ENCODE measurements at regions not wholly inside any gene's neighbourhood (a gene's known extent, or its start where the extent isn't known, plus 50 kb on each side); places are given as distances from the start of the nearest gene placed in this dataset.

GRCh38 chr6:144768551-144769075, 483.5 kb downstream of the UTRN start:
- H3K9me3 ChIP-seq (ENCODE audit: control insufficient read depth, insufficient read depth, low read length): no peaks in the 10 kb centered on the region
- H3K27ac ChIP-seq (ENCODE audit: low read length): no peak overlapping the region
- no peaks in the 10 kb centered on the region for H3K36me3 ChIP-seq (ENCODE audit: control insufficient read depth, insufficient read depth, low read length)
- DNase-seq (ENCODE audit: low read depth, low spot score): no peak
- H3K27me3 ChIP-seq (ENCODE audit: control insufficient read depth, insufficient read depth, low read length): no peaks in the 10 kb centered on the region
- H3K4me1 ChIP-seq (ENCODE audit: control insufficient read depth, insufficient read depth, low read length): peaks cover 2% of the 10 kb centered on the region; the same call in 1 of the 2 replicates
- no peak overlapping the region for H3K4me3 ChIP-seq (ENCODE audit: low read length)

GRCh38 chr6:144769142-144769541, 484.0 kb downstream of the UTRN start:
- Histone ChIP-seq H3K9me3 (ENCODE audit: control insufficient read depth, insufficient read depth, low read length) (no peaks in the 10 kb centered on the region), H3K27ac (ENCODE audit: low read length) (no peak overlapping the region), H3K36me3 (ENCODE audit: control insufficient read depth, insufficient read depth, low read length) (no peaks in the 10 kb centered on the region), H3K4me1 (ENCODE audit: control insufficient read depth, insufficient read depth, low read length) (peaks cover 2% of the 10 kb centered on the region; the same call in 1 of the 2 replicates), H3K27me3 (ENCODE audit: control insufficient read depth, insufficient read depth, low read length) (no peaks in the 10 kb centered on the region), H3K4me3 (ENCODE audit: low read length) (no peak overlapping the region)
- no peak for DNase-seq (ENCODE audit: low read depth, low spot score)
- WGBS (ENCODE audit: insufficient coverage, insufficient read length): no CpG with 5 or more reads among the region's 3 CpGs

- Histone ChIP-seq H3K36me3 (ENCODE audit: control insufficient read depth, insufficient read depth, low read length) (no peaks in the 10 kb centered on the region; the same call in 1 of the 2 replicates), H3K4me1 (ENCODE audit: control insufficient read depth, insufficient read depth, low read length) (peaks cover 2% of the 10 kb centered on the region; the same call in 1 of the 2 replicates), H3K9me3 (ENCODE audit: control insufficient read depth, insufficient read depth, low read length) (no peaks in the 10 kb centered on the region), H3K27me3 (ENCODE audit: control insufficient read depth, insufficient read depth, low read length) (no peaks in the 10 kb centered on the region), H3K4me3 (ENCODE audit: low read length) (no peak overlapping the region), H3K27ac (ENCODE audit: low read length) (no peak overlapping the region)
- no CpG with 5 or more reads among the region's 6 CpGs for WGBS (ENCODE audit: insufficient coverage, insufficient read length)
- DNase-seq (ENCODE audit: low read depth, low spot score): no peak
These were observed 491.1 kb downstream of the UTRN start for GRCh38 chr6:144776031-144776819.

- H3K9me3 ChIP-seq (ENCODE audit: control insufficient read depth, insufficient read depth, low read length): no peaks in the 10 kb centered on the region
- no peak overlapping the region for H3K27ac ChIP-seq (ENCODE audit: low read length)
- no peaks in the 10 kb centered on the region for H3K27me3 ChIP-seq (ENCODE audit: control insufficient read depth, insufficient read depth, low read length)
- H3K36me3 ChIP-seq (ENCODE audit: control insufficient read depth, insufficient read depth, low read length): no peaks in the 10 kb centered on the region; the same call in 1 of the 2 replicates
- no peak overlapping the region for H3K4me3 ChIP-seq (ENCODE audit: low read length)
- H3K4me1 ChIP-seq (ENCODE audit: control insufficient read depth, insufficient read depth, low read length): peaks cover 2% of the 10 kb centered on the region; the same call in 1 of the 2 replicates
- DNase-seq (ENCODE audit: low read depth, low spot score): no peak
These were observed 492.1 kb downstream of the UTRN start for GRCh38 chr6:144777249-144777648.

GRCh38 chr6:144778056-144778455, 492.9 kb downstream of the UTRN start:
- no CpG with 5 or more reads among the region's 2 CpGs for WGBS (ENCODE audit: insufficient coverage, insufficient read length)
- H3K4me1 ChIP-seq (ENCODE audit: control insufficient read depth, insufficient read depth, low read length): peaks cover 2% of the 10 kb centered on the region; the same call in 1 of the 2 replicates

GRCh38 chr6:144778773-144779492, 493.8 kb downstream of the UTRN start:
- no CpG with 5 or more reads among the region's 1 CpG for WGBS (ENCODE audit: insufficient coverage, insufficient read length)
- H3K4me3 ChIP-seq (ENCODE audit: low read length): no peak overlapping the region
- no peak for DNase-seq (ENCODE audit: low read depth, low spot score)
- H3K36me3 ChIP-seq (ENCODE audit: control insufficient read depth, insufficient read depth, low read length): no peaks in the 10 kb centered on the region; the same call in 1 of the 2 replicates
- H3K4me1 ChIP-seq (ENCODE audit: control insufficient read depth, insufficient read depth, low read length): peaks cover 2% of the 10 kb centered on the region; the same call in 1 of the 2 replicates
- H3K27me3 ChIP-seq (ENCODE audit: control insufficient read depth, insufficient read depth, low read length): no peaks in the 10 kb centered on the region
- no peak overlapping the region for H3K27ac ChIP-seq (ENCODE audit: low read length)
- H3K9me3 ChIP-seq (ENCODE audit: control insufficient read depth, insufficient read depth, low read length): no peaks in the 10 kb centered on the region

More at GRCh38 chr6:144778056-144778455, 492.9 kb downstream of the UTRN start:
- DNase-seq (ENCODE audit: low read depth, low spot score): no peak
- Histone ChIP-seq H3K4me3 (ENCODE audit: low read length) (no peak overlapping the region), H3K27ac (ENCODE audit: low read length) (no peak overlapping the region), H3K27me3 (ENCODE audit: control insufficient read depth, insufficient read depth, low read length) (no peaks in the 10 kb centered on the region), H3K9me3 (ENCODE audit: control insufficient read depth, insufficient read depth, low read length) (no peaks in the 10 kb centered on the region), H3K36me3 (ENCODE audit: control insufficient read depth, insufficient read depth, low read length) (no peaks in the 10 kb centered on the region; the same call in 1 of the 2 replicates)

- Histone ChIP-seq H3K4me3 (ENCODE audit: low read length) (no peak overlapping the region), H3K27me3 (ENCODE audit: control insufficient read depth, insufficient read depth, low read length) (no peaks in the 10 kb centered on the region)
These were observed 496.7 kb downstream of the UTRN start for GRCh38 chr6:144781836-144782235.

GRCh38 chr6:144782634-144783033, 497.5 kb downstream of the UTRN start:
- Histone ChIP-seq H3K9me3 (ENCODE audit: control insufficient read depth, insufficient read depth, low read length) (no peaks in the 10 kb centered on the region), H3K27ac (ENCODE audit: low read length) (no peak overlapping the region), H3K27me3 (ENCODE audit: control insufficient read depth, insufficient read depth, low read length) (no peaks in the 10 kb centered on the region), H3K36me3 (ENCODE audit: control insufficient read depth, insufficient read depth, low read length) (no peaks in the 10 kb centered on the region; the same call in 1 of the 2 replicates), H3K4me1 (ENCODE audit: control insufficient read depth, insufficient read depth, low read length) (peaks cover 2% of the 10 kb centered on the region; the same call in 1 of the 2 replicates), H3K4me3 (ENCODE audit: low read length) (no peak overlapping the region)
- DNase-seq (ENCODE audit: low read depth, low spot score): no peak
- no CpG with 5 or more reads among the region's 6 CpGs for WGBS (ENCODE audit: insufficient coverage, insufficient read length)

More at GRCh38 chr6:144781836-144782235, 496.7 kb downstream of the UTRN start:
- no peak for DNase-seq (ENCODE audit: low read depth, low spot score)
- Histone ChIP-seq H3K4me1 (ENCODE audit: control insufficient read depth, insufficient read depth, low read length) (peaks cover 2% of the 10 kb centered on the region; the same call in 1 of the 2 replicates), H3K27ac (ENCODE audit: low read length) (no peak overlapping the region), H3K36me3 (ENCODE audit: control insufficient read depth, insufficient read depth, low read length) (no peaks in the 10 kb centered on the region; the same call in 1 of the 2 replicates), H3K9me3 (ENCODE audit: control insufficient read depth, insufficient read depth, low read length) (no peaks in the 10 kb centered on the region)
- WGBS (ENCODE audit: insufficient coverage, insufficient read length): no CpG with 5 or more reads among the region's 3 CpGs

- DNase-seq (ENCODE audit: low read depth, low spot score): no peak
- no CpG with 5 or more reads among the region's 3 CpGs for WGBS (ENCODE audit: insufficient coverage, insufficient read length)
- Histone ChIP-seq H3K27me3 (ENCODE audit: control insufficient read depth, insufficient read depth, low read length) (no peaks in the 10 kb centered on the region), H3K9me3 (ENCODE audit: control insufficient read depth, insufficient read depth, low read length) (no peaks in the 10 kb centered on the region), H3K36me3 (ENCODE audit: control insufficient read depth, insufficient read depth, low read length) (no peaks in the 10 kb centered on the region; the same call in 1 of the 2 replicates), H3K4me3 (ENCODE audit: low read length) (no peak overlapping the region), H3K27ac (ENCODE audit: low read length) (no peak overlapping the region), H3K4me1 (ENCODE audit: control insufficient read depth, insufficient read depth, low read length) (no peaks in the 10 kb centered on the region; the same call in 1 of the 2 replicates)
These were observed 499.9 kb downstream of the UTRN start for GRCh38 chr6:144785056-144785455.

- no peaks in the 10 kb centered on the region for H3K27me3 ChIP-seq (ENCODE audit: control insufficient read depth, insufficient read depth, low read length)
- DNase-seq (ENCODE audit: low read depth, low spot score): no peak
- H3K36me3 ChIP-seq (ENCODE audit: control insufficient read depth, insufficient read depth, low read length): no peaks in the 10 kb centered on the region; the same call in 1 of the 2 replicates
- no peaks in the 10 kb centered on the region for H3K9me3 ChIP-seq (ENCODE audit: control insufficient read depth, insufficient read depth, low read length)
- no peak overlapping the region for H3K27ac ChIP-seq (ENCODE audit: low read length)
- WGBS (ENCODE audit: insufficient coverage, insufficient read length): no CpG with 5 or more reads among the region's 2 CpGs
- no peaks in the 10 kb centered on the region for H3K4me1 ChIP-seq (ENCODE audit: control insufficient read depth, insufficient read depth, low read length)
- H3K4me3 ChIP-seq (ENCODE audit: low read length): no peak overlapping the region
These were observed 501.7 kb downstream of the UTRN start for GRCh38 chr6:144786825-144787224.

All from iPS DF 6.9 (cell line).